ENCODE measurements at regions not wholly inside any gene's neighbourhood (a gene's known extent, or its start where the extent isn't known, plus 50 kb on each side); places are given as distances from the start of the nearest gene placed in this dataset.

- Mint-ChIP-seq H3K4me1 (ENCODE audit: low read depth, unreplicated experiment) (no peaks in the 10 kb centered on the region), H3K27me3 (ENCODE audit: unreplicated experiment) (peaks cover 2% of the 10 kb centered on the region), H3K27ac (ENCODE audit: unreplicated experiment) (no peak overlapping the region), H3K9me3 (ENCODE audit: unreplicated experiment) (no peaks in the 10 kb centered on the region), H3K4me3 (ENCODE audit: unreplicated experiment) (no peak overlapping the region), H3K36me3 (ENCODE audit: unreplicated experiment) (no peaks in the 10 kb centered on the region)
- peak; percentile 0 for DNase-seq
- no peak for TF ChIP-seq CTCF (IDR thresholded peaks at IDR 0.05; ENCODE audit: partially characterized antibody, unreplicated experiment)
Observed at GRCh38 chr3:194284351-194284750, 66.8 kb downstream of the CPN2 start.

GRCh38 chr3:194285024-194285849 is 65.9 kb downstream of the CPN2 start:
- Mint-ChIP-seq H3K27me3 (ENCODE audit: unreplicated experiment) (peaks cover 2% of the 10 kb centered on the region), H3K9me3 (ENCODE audit: unreplicated experiment) (no peaks in the 10 kb centered on the region), H3K4me1 (ENCODE audit: low read depth, unreplicated experiment) (no peaks in the 10 kb centered on the region), H3K27ac (ENCODE audit: unreplicated experiment) (no peak overlapping the region), H3K36me3 (ENCODE audit: unreplicated experiment) (no peaks in the 10 kb centered on the region), H3K4me3 (ENCODE audit: unreplicated experiment) (no peak overlapping the region)
- no peak for TF ChIP-seq CTCF (IDR thresholded peaks at IDR 0.05; ENCODE audit: partially characterized antibody, unreplicated experiment)
- DNase-seq, result peak; percentile 1

DNA sequence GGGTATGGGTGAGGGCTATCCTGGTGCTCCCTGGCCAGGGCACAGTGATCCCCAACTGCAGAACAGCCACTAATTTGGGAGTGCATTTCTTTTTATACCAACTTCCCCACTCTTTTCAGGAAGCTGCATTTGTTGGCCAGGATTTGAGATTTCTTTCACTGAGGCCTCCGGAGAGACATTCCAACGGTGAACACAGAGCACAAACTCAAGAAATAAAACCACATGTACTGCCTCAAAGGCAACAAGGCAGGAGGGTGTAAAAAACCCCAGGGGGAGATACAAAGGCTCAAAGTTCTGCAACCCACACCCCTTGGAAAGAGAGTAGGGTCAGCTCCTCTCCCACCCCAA is 65.3 kb downstream of the CPN2 start:
- H3K36me3 Mint-ChIP-seq (ENCODE audit: unreplicated experiment), result no peaks in the 10 kb centered on the region
- peaks cover 2% of the 10 kb centered on the region for H3K27me3 Mint-ChIP-seq (ENCODE audit: unreplicated experiment)
- DNase-seq, result no peak
- H3K4me1 Mint-ChIP-seq (ENCODE audit: low read depth, unreplicated experiment), result no peaks in the 10 kb centered on the region
- H3K4me3 Mint-ChIP-seq (ENCODE audit: unreplicated experiment), result no peak overlapping the region
- H3K9me3 Mint-ChIP-seq (ENCODE audit: unreplicated experiment), result no peaks in the 10 kb centered on the region
- H3K27ac Mint-ChIP-seq (ENCODE audit: unreplicated experiment), result no peak overlapping the region
- no peak for TF ChIP-seq CTCF (IDR thresholded peaks at IDR 0.05; ENCODE audit: partially characterized antibody, unreplicated experiment)

- DNase-seq, result peak; percentile 29
- no peak for TF ChIP-seq CTCF (IDR thresholded peaks at IDR 0.05; ENCODE audit: partially characterized antibody, unreplicated experiment)
- H3K27me3 Mint-ChIP-seq (ENCODE audit: unreplicated experiment), result peaks cover 2% of the 10 kb centered on the region
- H3K9me3 Mint-ChIP-seq (ENCODE audit: unreplicated experiment), result no peaks in the 10 kb centered on the region
- no peak overlapping the region for H3K27ac Mint-ChIP-seq (ENCODE audit: unreplicated experiment)
- H3K4me3 Mint-ChIP-seq (ENCODE audit: unreplicated experiment), result no peak overlapping the region
- H3K4me1 Mint-ChIP-seq (ENCODE audit: low read depth, unreplicated experiment), result no peaks in the 10 kb centered on the region
- H3K36me3 Mint-ChIP-seq (ENCODE audit: unreplicated experiment), result peaks cover 5% of the 10 kb centered on the region
Observed at GRCh38 chr3:194286375-194287146, 64.6 kb downstream of the CPN2 start.

- Mint-ChIP-seq H3K27me3 (ENCODE audit: unreplicated experiment) (peaks cover 3% of the 10 kb centered on the region), H3K27ac (ENCODE audit: unreplicated experiment) (no peak overlapping the region)
Observed at GRCh38 chr3:194287374-194287773, 63.8 kb downstream of the CPN2 start.

More at GRCh38 chr3:194287374-194287773, 63.8 kb downstream of the CPN2 start:
- DNase-seq, result no peak
- H3K9me3 Mint-ChIP-seq (ENCODE audit: unreplicated experiment), result no peaks in the 10 kb centered on the region
- H3K36me3 Mint-ChIP-seq (ENCODE audit: unreplicated experiment), result peaks cover 5% of the 10 kb centered on the region
- no peak overlapping the region for H3K4me3 Mint-ChIP-seq (ENCODE audit: unreplicated experiment)
- TF ChIP-seq CTCF (IDR thresholded peaks at IDR 0.05; ENCODE audit: partially characterized antibody, unreplicated experiment), result no peak
- H3K4me1 Mint-ChIP-seq (ENCODE audit: low read depth, unreplicated experiment), result no peaks in the 10 kb centered on the region

All from glutamatergic neuron (in vitro differentiated cells).